Thymus (tissue), 11 donors: ENCODE measurements at regions not wholly inside any gene's neighbourhood (a gene's known extent, or its start where the extent isn't known, plus 50 kb on each side); places are given as distances from the start of the nearest gene placed in this dataset.
A peak's percentile ranks its signal among the peaks of the same experiment; 100 is the strongest.

Experiments used
- DNase-seq, 9 donors: peaks; one replicate each; pipeline ENCODE4 v3.0.0-alpha.2; 2013; ENCODE audit warnings: low spot score in 9 of 9, low read depth in 6 of 9, missing footprints in 1 of 9
- H3K27ac ChIP-seq, 2 donors: one replicate each; pipeline ENCODE4 v1.5.1; 2013; ENCODE audit warnings: control low read depth in 1 of 2, low read depth in 1 of 2, low read length in 1 of 2, mild to moderate bottlenecking in 1 of 2, moderate library complexity in 1 of 2
- H3K27me3 ChIP-seq, 2 donors: one replicate each; pipeline ENCODE4 v1.5.1; 2013; ENCODE audit warnings: low read length in 1 of 2; ENCODE audit not compliant: control insufficient read depth in 2 of 2, insufficient read depth in 1 of 2
- H3K36me3 ChIP-seq, 2 donors: one replicate each; pipeline ENCODE4 v1.5.1; 2013; ENCODE audit warnings: low read length in 1 of 2, mild to moderate bottlenecking in 1 of 2, moderate library complexity in 1 of 2; ENCODE audit not compliant: control insufficient read depth in 2 of 2, insufficient read depth in 2 of 2
- H3K4me1 ChIP-seq, 2 donors: one replicate each; pipeline ENCODE4 v1.5.1; 2013; ENCODE audit warnings: low read length in 2 of 2; ENCODE audit not compliant: control insufficient read depth in 2 of 2, insufficient read depth in 2 of 2
- H3K4me3 ChIP-seq, 2 donors: one replicate each; pipeline ENCODE4 v1.5.1; 2013; ENCODE audit warnings: low read length in 2 of 2, control low read depth in 1 of 2, mild to moderate bottlenecking in 1 of 2
- H3K9me3 ChIP-seq, 2 donors: one replicate each; pipeline ENCODE4 v1.5.1; 2013; ENCODE audit warnings: low read length in 1 of 2, mild to moderate bottlenecking in 1 of 2; ENCODE audit not compliant: control insufficient read depth in 2 of 2, insufficient read depth in 1 of 2
- WGBS: extraction: QIAGEN DNeasy Blood & Tissue Kit; methylation state at CpG from one replicate; pipeline ENCODE4 v1.1.7; 2013; 5-methylcytosine and 5-hydroxymethylcytosine counted together
- donor health status: healthy.

- 19% methylated on average over 14 of the region's 14 CpGs for WGBS
- Histone ChIP-seq H3K27me3 (no peaks in the 10 kb centered on the region), H3K4me3 (peak overlapping the region in 1 of 2 donors; percentile 5), H3K27ac (peak overlapping the region; percentile 78 to 88), H3K36me3 (peaks cover 0 to 4% of the 10 kb centered on the region in 2 donors), H3K9me3 (no peaks in the 10 kb centered on the region), H3K4me1 (peaks cover 21 to 22% of the 10 kb centered on the region in 2 donors)
- DNase-seq: peak in 8 of 9 donors; percentile 23 to 76 (median 48)
Observed at GRCh38 chr21:33976082-33977016, 60.7 kb upstream of the ATP5PO start.

GRCh38 chr21:33975548-33976081 is 60.0 kb upstream of the ATP5PO start:
- H3K4me3 ChIP-seq: peak overlapping the region in 1 of 2 donors; percentile 5
- peaks cover 5 to 7% of the 10 kb centered on the region in 2 donors for H3K36me3 ChIP-seq

GRCh38 chr21:33974513-33975468 is 59.2 kb upstream of the ATP5PO start:
- H3K27me3 ChIP-seq: no peaks in the 10 kb centered on the region
- peaks cover 11 to 13% of the 10 kb centered on the region in 2 donors for H3K36me3 ChIP-seq
- no peak overlapping the region for H3K4me3 ChIP-seq
- WGBS: 97% methylated on average over 9 of the region's 9 CpGs
- DNase-seq: no peak
- peak overlapping the region in 1 of 2 donors; percentile 78 for H3K27ac ChIP-seq
- peaks cover 21 to 22% of the 10 kb centered on the region in 2 donors for H3K4me1 ChIP-seq
- no peaks in the 10 kb centered on the region for H3K9me3 ChIP-seq

More at GRCh38 chr21:33975548-33976081, 60.0 kb upstream of the ATP5PO start:
- Histone ChIP-seq H3K4me1 (peaks cover 21 to 22% of the 10 kb centered on the region in 2 donors), H3K9me3 (no peaks in the 10 kb centered on the region), H3K27ac (peak overlapping the region; percentile 78 to 88), H3K27me3 (no peaks in the 10 kb centered on the region)
- WGBS: 37% methylated on average over 7 of the region's 7 CpGs
- DNase-seq: peak in 6 of 9 donors; percentile 16 to 70 (median 36)

GRCh38 chr21:33973268-33973667 is 57.7 kb upstream of the ATP5PO start:
- peaks cover 21 to 22% of the 10 kb centered on the region in 2 donors for H3K4me1 ChIP-seq
- H3K27ac ChIP-seq: no peak overlapping the region
- H3K36me3 ChIP-seq: peaks cover 11 to 20% of the 10 kb centered on the region in 2 donors
- WGBS: 97% methylated on average over 5 of the region's 5 CpGs
- H3K4me3 ChIP-seq: no peak overlapping the region
- DNase-seq: no peak
- H3K9me3 ChIP-seq: no peaks in the 10 kb centered on the region
- no peaks in the 10 kb centered on the region for H3K27me3 ChIP-seq

GRCh38 chr21:33972539-33972938 is 56.9 kb upstream of the ATP5PO start:
- WGBS: 96% methylated on average over 5 of the region's 5 CpGs
- peaks cover 11 to 20% of the 10 kb centered on the region in 2 donors for H3K36me3 ChIP-seq
- H3K27ac ChIP-seq: no peak overlapping the region
- no peak overlapping the region for H3K4me3 ChIP-seq
- peaks cover 20 to 21% of the 10 kb centered on the region in 2 donors for H3K4me1 ChIP-seq
- DNase-seq: no peak
- H3K9me3 ChIP-seq: no peaks in the 10 kb centered on the region
- no peaks in the 10 kb centered on the region for H3K27me3 ChIP-seq

- Histone ChIP-seq H3K4me3 (no peak overlapping the region), H3K9me3 (no peaks in the 10 kb centered on the region), H3K36me3 (peaks cover 11 to 20% of the 10 kb centered on the region in 2 donors), H3K27me3 (no peaks in the 10 kb centered on the region), H3K27ac (no peak overlapping the region), H3K4me1 (peaks cover 10 to 13% of the 10 kb centered on the region in 2 donors)
- DNase-seq: no peak
- 91% methylated on average over 7 of the region's 7 CpGs for WGBS
Observed at GRCh38 chr21:33971492-33972013, 55.9 kb upstream of the ATP5PO start.

- WGBS: 95% methylated on average over 3 of the region's 3 CpGs
- H3K27me3 ChIP-seq: no peaks in the 10 kb centered on the region
- H3K9me3 ChIP-seq: no peaks in the 10 kb centered on the region
- H3K27ac ChIP-seq: no peak overlapping the region
- DNase-seq: no peak
- H3K36me3 ChIP-seq: peaks cover 11 to 20% of the 10 kb centered on the region in 2 donors
- H3K4me1 ChIP-seq: no peaks in the 10 kb centered on the region
- H3K4me3 ChIP-seq: no peak overlapping the region
Observed at GRCh38 chr21:33969581-33969980, 54.0 kb upstream of the ATP5PO start.

DNA sequence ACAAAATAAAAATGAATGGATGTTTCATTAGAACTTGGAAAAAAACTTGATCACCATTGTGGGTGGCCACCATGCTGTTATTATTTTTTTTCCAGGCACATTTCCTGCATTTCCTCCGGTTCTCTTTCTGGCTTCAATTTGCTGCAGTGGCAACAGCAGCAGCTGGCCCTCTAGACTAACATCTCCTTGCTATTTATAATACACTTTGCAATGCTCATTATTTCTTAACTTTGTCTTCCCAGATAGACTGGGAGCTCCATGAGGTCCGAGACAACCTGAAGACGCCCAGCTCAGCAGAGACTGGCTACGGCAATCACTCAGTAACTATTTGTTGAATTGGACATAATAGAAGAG is 53.4 kb upstream of the ATP5PO start:
- 95% methylated on average over 4 of the region's 4 CpGs for WGBS
- DNase-seq: no peak
- Histone ChIP-seq H3K9me3 (no peaks in the 10 kb centered on the region), H3K36me3 (peaks cover 11 to 20% of the 10 kb centered on the region in 2 donors), H3K27me3 (no peaks in the 10 kb centered on the region), H3K4me1 (no peaks in the 10 kb centered on the region), H3K27ac (no peak overlapping the region), H3K4me3 (no peak overlapping the region)
